Endothelial cell of umbilical vein (primary cell): ENCODE measurements at regions not wholly inside any gene's neighbourhood (a gene's known extent, or its start where the extent isn't known, plus 50 kb on each side); places are given as distances from the start of the nearest gene placed in this dataset.

ENCODE experiments used
- BruUV-seq: library from RNA; stranded (reverse); fragments of 400-500 nt; replicated peaks from 2 replicates; lab custom pipeline; 2021; lab: Mats Ljungman, UMichigan
- CTCF ChIA-PET: fragments of 300-600, 350-600 bp; sonication (Branson Sonifier 250); formaldehyde crosslinking; loops from one replicate; lab custom pipeline; 2021; ENCODE audit warnings: antibody characterized with exemption, inconsistent platforms; lab: Charles Lee
- POLR2A ChIA-PET: fragments of 300-600, 350-600 bp; sonication (Branson Sonifier 250); formaldehyde crosslinking; loops from one replicate; lab custom pipeline; 2021; ENCODE audit warnings: antibody characterized with exemption, inconsistent platforms; lab: Charles Lee
- DNase-seq: peaks from one replicate; pipeline ENCODE4 v3.0.0-alpha.2; 2011; ENCODE audit warnings: low read depth, low spot score
- FAIRE-seq: peaks from 2 replicates; lab custom pipeline; 2011; peaks lifted over from hg19 to GRCh38; lab: Jason Lieb, UNC
- H2AFZ ChIP-seq: 2 replicates; pipeline ENCODE4 v1.6.0; 2012; ENCODE audit warnings: low read depth, low read length, control low read depth, inconsistent platforms
- H3K27ac ChIP-seq: 2 replicates; pipeline ENCODE4 v1.5.1; 2011; ENCODE audit warnings: low read depth, mild to moderate bottlenecking, control low read depth, low read length, moderate library complexity; ENCODE audit not compliant: insufficient read depth
- H3K27me3 ChIP-seq, 2 experiments: 2 replicates each; pipeline versions ENCODE4 v1.6.0 to v1.6.1; 2011; ENCODE audit warnings: low read length in 2 of 2, mixed read lengths in 1 of 2; ENCODE audit not compliant: control insufficient read depth in 2 of 2, insufficient read depth in 2 of 2
- H3K36me3 ChIP-seq, 2 experiments: 2 replicates in 1 of 2; 3 replicates in 1 of 2; pipeline ENCODE4 v1.5.1; 2011; ENCODE audit warnings: low read length in 2 of 2, mild to moderate bottlenecking in 1 of 2, moderate library complexity in 1 of 2; ENCODE audit not compliant: control insufficient read depth in 2 of 2, insufficient read depth in 2 of 2; ENCODE audit errors: extremely low read depth in 1 of 2
- H3K4me1 ChIP-seq: 3 replicates; pipeline ENCODE4 v1.5.1; 2011; ENCODE audit warnings: mild to moderate bottlenecking, low read length; ENCODE audit not compliant: control insufficient read depth, insufficient read depth; ENCODE audit errors: extremely low read depth
- H3K4me2 ChIP-seq: 2 replicates; pipeline ENCODE4 v1.6.1; 2011; ENCODE audit warnings: low read length, control low read depth, mixed read lengths; ENCODE audit not compliant: insufficient read depth
- H3K4me3 ChIP-seq, 3 experiments: fragments of 200-600 bp in 1 of 3; sonication (generic), shearing (Covaris generic) in 1 of 3; replicated peaks in 1 of 3; 2 replicates each; pipeline ENCODE4 v1.5.1; 2011 to 2016; ENCODE audit warnings: control low read depth in 3 of 3, low read length in 3 of 3, mild to moderate bottlenecking in 2 of 3, inconsistent platforms in 1 of 3, low read depth in 1 of 3, moderate library complexity in 1 of 3; ENCODE audit not compliant: insufficient read depth in 1 of 3
- H3K79me2 ChIP-seq: 2 replicates; pipeline ENCODE4 v1.6.0; 2012; ENCODE audit warnings: low read length, inconsistent platforms; ENCODE audit not compliant: control insufficient read depth, insufficient read depth
- H3K9ac ChIP-seq: replicated peaks from 2 replicates; pipeline ENCODE3; 2011; ENCODE audit warnings: low read length, control low read depth; ENCODE audit not compliant: insufficient read depth; ENCODE audit errors: extremely low read depth
- H3K9me1 ChIP-seq: replicated peaks from 3 replicates; pipeline ENCODE4 v1.6.0; 2011; ENCODE audit warnings: mild to moderate bottlenecking, low read length; ENCODE audit not compliant: control insufficient read depth, insufficient read depth; ENCODE audit errors: extremely low read depth
- H3K9me3 ChIP-seq: replicated peaks from 2 replicates; pipeline ENCODE4 v1.5.1; 2012; ENCODE audit warnings: low read length, inconsistent platforms; ENCODE audit not compliant: control insufficient read depth, insufficient read depth
- H4K20me1 ChIP-seq: replicated peaks from 2 replicates; pipeline ENCODE3; 2011; ENCODE audit warnings: mild to moderate bottlenecking, low read length; ENCODE audit not compliant: control insufficient read depth, insufficient read depth; ENCODE audit errors: extremely low read depth
- CTCF ChIP-seq, 2 donors: IDR thresholded peaks; 1 replicate in 1 of 2; 2 replicates in 1 of 2; pipeline ENCODE4 v1.5.1; 2011; ENCODE audit warnings: low read length in 2 of 2, mild to moderate bottlenecking in 2 of 2, moderate library complexity in 2 of 2, control low read depth in 1 of 2, inconsistent platforms in 1 of 2, low read depth in 1 of 2; ENCODE audit not compliant: insufficient read depth in 1 of 2; ENCODE audit errors: extremely low read depth in 1 of 2
- EZH2 ChIP-seq: IDR thresholded peaks from 2 replicates; pipeline ENCODE4 v1.6.1; 2012; ENCODE audit warnings: borderline replicate concordance, low read depth, mild to moderate bottlenecking, moderate library complexity, low read length, inconsistent platforms; ENCODE audit not compliant: severe bottlenecking
- FOS ChIP-seq: IDR thresholded peaks from 2 replicates; pipeline ENCODE4 v1.6.1; 2011; ENCODE audit warnings: mild to moderate bottlenecking, low read length, moderate library complexity, borderline replicate concordance; ENCODE audit not compliant: insufficient read depth
- GATA2 ChIP-seq: IDR thresholded peaks from 2 replicates; pipeline ENCODE4 v1.7.0; 2011; ENCODE audit warnings: low read depth, mild to moderate bottlenecking, moderate library complexity, mixed read lengths, low read length; ENCODE audit not compliant: insufficient read length, insufficient read depth
- JUN ChIP-seq: IDR thresholded peaks from 2 replicates; pipeline ENCODE4 v1.6.1; 2011; ENCODE audit warnings: borderline replicate concordance, low read depth; ENCODE audit not compliant: insufficient read length, insufficient read depth
- MYC ChIP-seq: IDR thresholded peaks from one replicate; pipeline ENCODE4 v1.6.1; 2011; ENCODE audit warnings: mild to moderate bottlenecking, low read depth, low read length
- POLR2A ChIP-seq: IDR thresholded peaks from 2 replicates; pipeline ENCODE4 v1.6.1; 2012; ENCODE audit warnings: low read depth, mild to moderate bottlenecking, control low read depth, low read length
- POLR2AphosphoS5 ChIP-seq: IDR thresholded peaks from 2 replicates; pipeline ENCODE4 v1.6.1; 2012; ENCODE audit warnings: low read depth, mild to moderate bottlenecking, control low read depth, low read length, moderate library complexity; ENCODE audit not compliant: insufficient read depth
- dilution Hi-C: fragments of 300-500 bp; cut with MboI; formaldehyde crosslinking; loops from one replicate; pipeline ENCODE4 v1.15.0; 2019; ENCODE audit warnings: low sequenced_read_pairs; ENCODE audit not compliant: extremely low pct_ligation_motif_present
- intact Hi-C: fragments of 100-400 bp; cut with micrococcal nuclease; formaldehyde crosslinking; loops from one replicate; pipeline ENCODE4 v1.10.0; 2022
- TF ChIP-seq, protein P1 (sequence below): IDR thresholded peaks from 2 replicates; pipeline ENCODE4 v1.6.1; 2011; ENCODE audit not compliant: insufficient read depth, insufficient read length

DNA sequence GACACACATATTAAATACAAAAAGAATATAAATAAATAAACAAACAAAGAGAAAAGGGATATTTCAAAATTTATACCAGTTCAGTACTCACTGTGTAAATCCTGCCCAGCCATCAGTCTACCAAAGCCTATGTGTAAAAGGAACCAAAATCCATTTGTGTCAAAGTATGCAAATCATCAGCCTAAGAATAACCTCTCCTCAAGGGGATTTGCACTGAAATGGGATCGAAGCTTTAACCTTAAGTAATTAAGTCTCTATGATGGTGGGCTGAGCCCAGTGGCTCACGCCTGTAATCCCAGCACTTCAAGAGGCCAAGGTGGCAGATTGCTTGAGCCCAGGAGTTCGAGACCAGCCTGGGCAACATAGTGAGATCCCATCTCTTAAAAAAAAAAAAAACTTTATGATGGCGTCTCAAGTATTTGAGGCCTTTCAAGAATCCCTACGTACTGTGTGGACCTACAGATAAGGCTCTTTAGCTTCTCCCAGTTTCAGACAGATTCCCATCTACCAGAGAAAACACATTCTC is 57.8 kb upstream of the METAP2 start:
- POLR2A ChIA-PET, result no interaction called here
- H3K4me2 ChIP-seq, result no peak overlapping the region
- dilution Hi-C loops, result no loop called here

More for the DNA sequence above, 57.8 kb upstream of the METAP2 start:
- H3K79me2 ChIP-seq, result no peaks in the 10 kb centered on the region
- TF ChIP-seq FOS (no peak), EZH2 (no peak), CTCF (IDR thresholded peaks at IDR 0.05; ENCODE audit: extremely low read depth in 1 of 2, insufficient read depth in 1 of 2, low read depth in 1 of 2, low read length in 2 of 2) (no peak), POLR2AphosphoS5 (no peak), MYC (no peak), GATA2 (no peak), JUN (no peak), POLR2A (no peak)
- TF ChIP-seq, protein P1, sequence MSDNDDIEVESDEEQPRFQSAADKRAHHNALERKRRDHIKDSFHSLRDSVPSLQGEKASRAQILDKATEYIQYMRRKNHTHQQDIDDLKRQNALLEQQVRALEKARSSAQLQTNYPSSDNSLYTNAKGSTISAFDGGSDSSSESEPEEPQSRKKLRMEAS, result no peak
- FAIRE-seq (no peak), DNase-seq (no peak)
- H4K20me1 ChIP-seq, result no peaks in the 10 kb centered on the region
- H3K36me3 ChIP-seq, result no peaks in the 10 kb centered on the region
- no peak overlapping the region for H3K9ac ChIP-seq
- no peak overlapping the region for H2AFZ ChIP-seq
- no peak overlapping the region for H3K27ac ChIP-seq
- H3K9me1 ChIP-seq, result no peaks in the 10 kb centered on the region
- no peak overlapping the region for H3K4me3 ChIP-seq
- no TSS peak for BruUV-seq
- no peaks in the 10 kb centered on the region for H3K4me1 ChIP-seq
- intact Hi-C loops, result no loop called here
- H3K9me3 ChIP-seq, result no peaks in the 10 kb centered on the region
- H3K27me3 ChIP-seq, result peaks cover 0 to 2% of the 10 kb centered on the region in 2 experiments
- CTCF ChIA-PET, result no interaction called here
